Fibroblast of gingiva (primary cell): ENCODE measurements at regions not wholly inside any gene's neighbourhood (a gene's known extent, or its start where the extent isn't known, plus 50 kb on each side); places are given as distances from the start of the nearest gene placed in this dataset.
"Not testable (repeated sequence)": the region's sequence is repeated elsewhere in the genome, so short reads cannot be mapped to it uniquely, and the experiment has no call there.

Experiments used
- DNase-seq: peaks from one replicate; pipeline ENCODE4 v3.0.0-alpha.2; 2011; ENCODE audit warnings: low read depth

DNA sequence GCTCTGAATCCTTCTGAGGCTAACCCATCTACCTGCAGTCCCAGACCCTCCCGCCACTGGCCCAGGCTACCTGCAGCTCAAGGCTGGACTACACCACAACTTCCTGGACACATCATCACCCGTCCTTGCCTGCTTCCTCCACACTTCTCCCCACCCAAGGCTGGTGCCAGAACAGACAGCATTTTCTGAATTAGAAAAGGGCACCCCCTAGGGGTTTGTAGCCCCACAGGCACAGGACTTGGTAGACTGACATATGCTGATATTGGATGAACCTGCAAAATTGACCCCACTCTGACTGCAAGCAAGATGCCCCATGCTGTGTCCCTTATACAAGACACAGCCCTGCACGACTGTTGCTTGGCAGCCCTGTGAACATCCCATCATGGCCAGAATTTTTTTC lies 271.5 kb upstream of the C16orf82 start:
- DNase-seq = no peak

DNA sequence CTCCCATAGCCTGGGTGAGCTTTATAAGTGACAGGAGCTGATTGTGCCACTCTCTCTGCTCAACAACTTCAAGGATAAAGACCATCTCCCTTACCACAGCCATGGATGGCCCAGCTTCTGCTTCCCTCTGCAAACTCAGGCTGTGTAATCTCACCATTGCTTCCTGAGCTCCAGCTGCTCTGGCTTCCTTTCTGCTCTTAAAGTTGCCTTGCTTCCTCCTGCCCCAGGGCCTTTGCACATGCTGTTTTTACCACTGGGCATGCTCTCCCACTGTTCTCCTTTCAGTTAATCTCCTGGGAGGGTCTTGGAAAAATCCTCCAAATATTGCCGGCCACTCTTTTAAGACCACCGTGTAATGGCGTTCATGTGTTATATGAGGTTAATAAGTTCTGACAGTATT lies 265.1 kb upstream of the C16orf82 start:
- no peak for DNase-seq

DNA sequence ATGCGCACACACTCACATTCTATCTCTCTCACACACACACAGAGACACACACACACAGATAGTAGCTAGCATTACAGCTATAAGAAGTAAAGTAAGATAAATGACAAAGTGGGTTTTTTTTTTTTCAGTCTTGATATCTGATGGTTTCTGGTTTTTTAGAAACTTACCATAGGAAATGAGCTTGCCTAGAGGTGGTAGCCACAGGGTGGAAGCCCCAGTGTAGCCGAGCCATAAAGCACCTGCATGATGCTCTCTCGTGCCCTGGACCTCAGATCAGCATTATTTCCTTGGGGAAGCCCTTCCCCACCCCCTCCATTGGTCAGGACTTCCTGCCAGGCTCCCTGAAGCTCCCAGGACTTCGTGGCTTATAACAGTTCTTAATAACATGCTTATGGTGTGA lies 264.3 kb upstream of the C16orf82 start:
- no peak for DNase-seq

DNA sequence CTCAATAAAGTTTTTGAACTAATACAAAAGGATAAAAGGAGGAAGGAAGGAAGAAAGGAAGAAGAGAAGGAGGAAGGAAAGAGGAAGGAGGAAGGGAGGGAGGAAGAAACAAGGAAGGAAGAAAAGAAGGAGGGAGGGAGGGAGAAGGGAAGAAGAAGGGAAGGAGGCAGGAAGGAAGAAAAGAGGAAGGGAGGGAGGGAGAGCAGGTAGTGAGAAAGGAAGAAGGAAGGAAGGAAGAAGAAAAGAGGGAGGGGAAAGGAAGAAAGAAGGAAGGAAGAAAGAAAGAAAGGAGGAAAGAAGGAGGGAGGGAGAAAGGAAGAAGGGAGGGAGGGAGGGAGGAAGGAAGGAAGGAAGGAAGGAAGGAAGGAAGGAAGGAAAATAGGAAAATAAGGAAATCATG lies 263.8 kb upstream of the C16orf82 start:
- DNase-seq = no peak

DNA sequence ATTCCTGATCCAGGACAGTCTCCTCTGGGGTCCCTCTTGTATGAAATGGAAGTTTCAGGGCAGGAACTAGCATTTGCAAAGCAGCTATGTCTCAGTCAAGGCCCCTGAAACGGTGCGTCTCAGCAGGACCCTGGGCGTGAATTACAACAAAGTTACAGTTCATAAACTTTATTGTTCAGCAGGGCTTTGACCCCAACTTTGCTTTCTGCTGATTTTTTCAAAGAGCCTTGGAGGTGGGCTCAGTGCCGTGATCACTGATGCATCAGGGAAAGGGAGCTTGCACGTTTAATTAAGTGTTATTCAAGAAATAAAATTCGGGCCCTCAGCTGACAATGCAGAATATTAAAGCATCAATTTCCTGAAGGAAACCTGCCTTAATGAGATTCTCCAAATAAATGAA lies 260.1 kb upstream of the C16orf82 start:
- DNase-seq = no peak

DNA sequence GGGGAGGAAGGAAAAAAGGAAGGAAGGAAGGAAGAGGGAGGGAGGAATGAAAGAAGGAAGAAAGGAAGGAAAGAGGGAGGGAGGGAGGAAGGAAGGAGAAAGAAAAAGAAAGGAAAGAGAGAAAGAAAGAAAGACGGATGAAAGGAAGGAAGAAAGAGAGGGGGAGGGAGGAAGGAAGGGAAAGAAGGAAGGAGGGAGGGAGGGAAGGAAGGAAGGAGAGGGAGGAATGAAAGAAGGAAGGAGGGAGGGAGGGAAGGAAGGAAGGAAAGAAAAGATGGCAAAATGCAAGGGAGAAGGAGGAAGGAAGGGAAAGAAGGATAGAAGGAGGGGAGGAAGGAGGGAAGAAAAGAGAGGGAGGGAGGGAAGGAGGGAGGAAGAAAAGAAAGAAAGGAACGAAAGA lies 257.3 kb upstream of the C16orf82 start:
- no peak for DNase-seq

DNA sequence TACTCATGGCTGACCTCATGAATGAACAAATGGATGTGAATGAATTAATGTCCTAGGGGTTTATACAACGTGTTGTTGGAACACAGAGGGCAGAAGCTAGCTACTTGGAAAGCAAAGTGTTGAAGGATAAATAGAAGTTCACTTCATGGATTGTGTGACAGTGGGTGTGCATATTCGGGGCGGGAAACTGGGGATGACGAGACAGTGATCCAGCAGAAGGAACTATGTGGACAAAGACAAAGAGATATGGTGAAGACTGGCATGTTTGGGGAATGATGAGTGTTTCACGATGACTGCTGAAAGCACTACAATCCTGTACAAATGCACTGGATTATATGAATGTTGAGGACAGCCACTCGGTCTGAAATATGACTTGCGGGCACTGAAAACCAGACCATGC lies 250.5 kb upstream of the C16orf82 start:
- DNase-seq = no peak

DNA sequence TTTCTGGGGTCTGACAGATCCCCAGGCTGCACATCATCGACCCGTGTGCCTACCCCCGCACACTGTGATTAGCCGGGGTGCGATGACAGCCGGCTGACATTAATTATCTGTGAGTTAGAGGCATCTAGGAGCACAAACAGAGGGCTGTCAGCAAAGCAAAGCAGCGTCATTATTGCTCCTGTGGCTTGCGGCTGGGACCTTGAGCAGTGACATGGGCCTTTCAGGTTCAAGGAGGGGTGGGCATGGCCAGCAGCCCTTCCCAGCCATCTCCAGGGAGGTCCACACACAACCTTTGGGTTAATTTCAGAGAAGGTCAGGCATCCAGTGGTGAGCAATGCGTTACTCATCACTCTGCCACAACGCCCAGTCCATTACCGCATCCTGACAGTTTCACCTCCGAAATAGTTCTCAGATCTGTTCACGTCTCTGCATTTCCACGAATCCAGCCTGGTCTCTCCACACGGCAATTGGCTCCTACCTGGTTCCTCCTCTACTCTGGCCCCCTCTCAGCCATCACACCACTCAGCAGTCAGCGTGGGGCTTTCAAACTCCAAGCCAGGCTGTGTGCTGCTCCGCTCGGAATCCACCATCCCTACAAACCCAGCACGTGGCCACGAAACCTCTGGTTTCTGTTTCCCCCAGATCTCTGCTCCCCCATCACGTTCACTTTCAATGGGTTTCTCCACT lies 249.7 kb upstream of the C16orf82 start:
- no peak for DNase-seq

DNA sequence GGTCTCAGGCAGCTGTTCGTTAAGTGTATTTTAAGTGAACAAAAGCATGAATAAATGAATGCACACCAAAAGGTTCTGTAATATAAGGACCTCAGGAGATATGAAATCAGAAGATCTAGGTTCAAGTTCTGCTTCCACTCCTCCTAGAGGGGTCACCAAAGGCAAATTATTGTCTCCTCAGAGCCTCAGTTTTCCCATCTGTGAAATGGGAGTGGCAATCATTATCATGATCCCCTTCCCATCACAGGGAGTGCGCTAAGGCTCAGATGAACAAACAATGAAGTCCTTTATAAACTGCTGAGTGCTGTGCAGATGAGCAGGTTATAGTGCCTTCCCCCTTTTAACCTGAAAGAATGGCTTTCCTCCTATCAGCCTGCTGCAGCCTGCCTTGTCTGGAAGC lies 248.3 kb upstream of the C16orf82 start:
- no peak for DNase-seq

DNA sequence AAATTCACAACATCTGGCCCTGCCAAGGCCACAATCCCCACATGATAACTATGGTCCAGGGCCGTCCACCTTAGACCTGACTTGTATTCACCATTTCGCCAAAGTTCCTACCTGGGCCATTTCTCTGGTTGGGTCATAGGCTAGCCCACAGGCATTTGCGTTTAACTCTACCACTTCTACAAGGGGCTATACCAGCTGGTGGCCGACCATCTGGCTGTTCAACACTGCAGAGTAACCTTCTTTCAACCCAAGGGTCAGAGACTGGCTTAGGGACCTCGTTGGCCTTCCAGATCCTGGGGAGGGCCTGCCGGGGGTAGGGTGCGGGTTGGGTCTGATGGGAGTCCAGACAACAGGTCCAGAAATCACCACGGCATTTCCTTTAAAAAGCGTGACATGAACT lies 242.3 kb upstream of the C16orf82 start:
- no peak for DNase-seq

DNA sequence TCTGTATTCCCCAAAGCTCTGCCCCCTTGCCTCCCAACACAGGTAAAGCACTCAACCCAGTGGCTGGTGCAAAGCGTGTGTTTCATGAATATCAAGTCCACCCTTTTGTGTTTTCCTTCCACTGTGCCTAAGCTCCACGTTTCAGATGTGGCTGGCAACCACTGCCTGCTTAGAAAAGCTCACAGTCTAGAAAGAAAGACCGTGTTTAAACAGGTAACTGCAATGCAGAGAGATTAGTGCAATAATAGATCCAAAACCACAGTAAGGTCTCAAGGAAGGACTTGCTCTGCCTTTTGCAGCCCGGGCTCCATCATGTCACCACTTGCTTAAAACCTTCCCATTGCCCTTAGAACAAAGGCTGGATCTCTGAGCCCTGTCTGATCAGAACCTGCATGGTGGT lies 240.2 kb upstream of the C16orf82 start:
- no peak for DNase-seq

DNA sequence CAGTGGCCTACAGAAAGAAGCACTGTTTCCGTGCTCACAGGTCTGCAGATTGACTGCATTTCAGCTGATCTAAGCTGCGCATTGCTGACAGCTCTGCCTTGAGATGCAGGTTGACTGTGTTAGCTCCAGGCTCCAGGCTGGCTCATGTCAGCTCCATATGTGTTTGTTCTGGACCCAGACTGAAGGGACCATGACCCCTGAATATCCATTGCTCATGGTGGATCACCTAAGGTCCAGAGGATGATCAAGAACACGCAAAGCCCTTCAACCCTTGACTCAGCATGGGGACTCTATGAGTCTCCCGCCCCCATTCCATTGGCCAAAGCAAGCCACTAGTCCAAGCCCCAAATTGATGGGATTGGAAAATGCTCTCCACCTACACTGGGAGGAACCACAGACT lies 239.3 kb upstream of the C16orf82 start:
- no peak for DNase-seq

DNA sequence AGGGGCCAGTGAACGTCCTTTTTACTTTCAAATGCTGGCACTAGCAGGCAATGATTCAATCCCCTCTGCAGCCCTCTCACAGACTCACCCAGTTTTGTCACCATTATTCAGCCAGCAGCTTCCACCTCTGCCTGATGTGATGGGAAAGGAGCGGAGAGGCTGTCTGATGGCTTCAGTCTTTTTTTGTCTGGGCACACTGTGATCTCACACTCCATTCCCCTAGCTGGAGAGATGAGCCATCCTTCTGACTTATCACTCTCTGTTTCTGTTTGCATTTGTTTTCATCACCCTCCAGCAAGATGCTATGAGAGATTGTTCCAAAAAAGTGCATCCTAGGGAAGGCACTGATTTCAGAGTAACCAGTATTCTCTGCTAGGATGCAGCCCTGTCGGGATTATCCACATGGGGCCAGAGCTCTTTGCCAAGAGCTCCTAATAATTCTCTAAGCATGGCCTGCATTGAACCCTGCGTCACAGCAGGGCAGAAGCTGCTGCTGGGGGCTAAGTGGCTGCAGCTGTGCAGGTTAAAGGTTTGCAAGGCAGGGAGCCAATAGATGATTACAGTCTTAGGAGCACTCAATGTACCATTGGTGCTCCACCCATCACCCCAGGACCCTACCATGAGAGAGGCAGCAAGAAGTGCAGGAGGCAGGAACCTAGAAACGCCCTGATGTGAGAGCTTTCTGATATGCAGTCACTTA lies 236.1 kb upstream of the C16orf82 start:
- no peak for DNase-seq

DNA sequence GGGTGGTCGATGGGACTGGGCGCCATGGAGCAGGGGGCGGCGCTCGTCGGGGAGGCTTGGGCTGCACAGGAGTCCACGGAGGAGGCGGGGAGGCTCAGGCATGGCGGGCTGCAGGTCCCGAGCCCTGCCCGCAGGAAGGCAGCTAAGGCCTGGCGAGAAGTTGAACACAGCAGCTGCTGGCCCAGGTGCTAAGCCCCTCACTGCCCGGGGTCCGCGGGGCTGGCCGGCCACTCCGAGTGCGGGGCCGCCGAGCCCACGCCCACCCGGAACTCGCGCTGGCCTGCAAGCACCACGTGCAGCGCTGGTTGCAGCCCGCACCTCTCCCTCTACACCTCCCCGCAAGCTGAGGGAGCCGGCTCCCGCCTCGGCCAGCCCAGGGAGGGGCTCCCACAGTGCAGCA lies 230.6 kb upstream of the C16orf82 start:
- not testable (repeated sequence) for DNase-seq

DNA sequence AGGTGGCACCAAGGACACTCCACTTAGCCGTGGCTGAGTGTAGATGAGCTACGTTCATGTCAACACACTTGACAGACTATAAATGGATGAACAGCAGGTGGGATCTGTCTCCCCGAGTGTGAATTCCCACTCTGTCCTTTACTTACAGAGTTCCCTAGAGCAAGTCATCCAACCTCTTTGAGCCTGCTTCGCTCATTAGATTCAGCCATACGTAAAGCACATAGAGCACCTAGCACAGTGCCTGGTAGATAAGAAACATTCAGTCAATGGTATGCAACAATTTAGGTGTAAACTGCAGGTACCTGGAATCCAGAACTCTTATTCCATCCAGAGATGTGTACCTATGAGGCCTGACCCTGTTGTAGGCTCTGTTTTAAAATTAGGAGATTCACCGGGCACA lies 227.8 kb upstream of the C16orf82 start:
- no peak for DNase-seq

DNA sequence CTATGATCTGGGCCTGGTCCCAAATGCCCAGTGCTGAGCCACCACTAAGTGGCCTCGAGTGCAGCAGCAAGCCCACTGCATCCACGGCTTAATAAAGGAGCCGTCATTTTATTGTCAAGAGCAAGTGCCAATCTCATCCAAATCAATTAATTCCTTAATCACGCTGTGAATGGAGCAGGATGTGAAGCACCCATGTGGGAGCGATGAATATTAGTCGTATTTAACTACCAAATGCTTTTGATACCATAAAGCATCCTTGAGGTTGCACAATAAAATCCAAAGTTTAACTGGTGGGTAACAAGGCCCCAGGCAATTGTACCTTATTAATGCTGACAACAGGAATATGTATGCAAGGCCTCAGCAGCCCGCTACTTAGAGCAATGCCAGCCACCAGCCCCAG lies 226.0 kb upstream of the C16orf82 start:
- DNase-seq = no peak

DNA sequence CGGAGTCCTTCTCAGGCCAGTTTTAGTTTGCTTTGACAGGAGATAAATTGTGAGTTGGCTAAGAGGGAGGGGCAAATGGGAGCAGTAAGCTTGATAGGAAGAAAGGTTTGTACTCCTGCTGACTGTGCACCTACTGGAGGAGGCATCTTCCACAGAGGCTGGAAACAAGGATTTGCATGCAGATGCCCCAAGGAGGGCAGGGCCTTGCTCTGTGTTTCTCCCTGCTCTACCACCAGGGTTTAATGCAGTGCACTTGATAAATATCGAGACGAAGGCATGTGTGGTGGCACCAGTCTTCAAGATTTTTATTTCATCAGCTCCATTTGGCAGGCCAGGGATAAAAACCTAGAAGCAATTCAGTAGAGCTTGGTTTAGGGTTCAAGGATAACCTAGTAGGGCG lies 210.5 kb upstream of the C16orf82 start:
- DNase-seq = no peak

DNA sequence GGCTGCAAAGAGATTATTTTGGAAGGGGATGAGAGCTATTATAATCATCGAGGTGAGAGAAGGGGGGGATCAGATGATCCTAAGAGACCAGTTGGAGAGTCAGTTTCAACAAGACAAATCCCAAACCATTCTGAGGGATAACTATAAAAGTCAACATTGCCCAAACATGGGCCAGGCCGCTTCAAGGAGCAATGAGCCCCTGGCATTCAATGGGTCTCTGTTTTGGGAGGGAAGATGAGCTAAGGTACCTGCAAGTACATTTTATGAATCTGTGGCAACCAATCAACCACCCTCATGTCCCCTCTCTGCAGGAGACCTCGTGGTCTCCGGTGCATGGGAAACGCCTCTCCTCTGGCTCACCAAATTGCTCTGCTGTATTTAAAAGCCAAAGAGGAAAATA lies 209.9 kb upstream of the C16orf82 start:
- no peak for DNase-seq

DNA sequence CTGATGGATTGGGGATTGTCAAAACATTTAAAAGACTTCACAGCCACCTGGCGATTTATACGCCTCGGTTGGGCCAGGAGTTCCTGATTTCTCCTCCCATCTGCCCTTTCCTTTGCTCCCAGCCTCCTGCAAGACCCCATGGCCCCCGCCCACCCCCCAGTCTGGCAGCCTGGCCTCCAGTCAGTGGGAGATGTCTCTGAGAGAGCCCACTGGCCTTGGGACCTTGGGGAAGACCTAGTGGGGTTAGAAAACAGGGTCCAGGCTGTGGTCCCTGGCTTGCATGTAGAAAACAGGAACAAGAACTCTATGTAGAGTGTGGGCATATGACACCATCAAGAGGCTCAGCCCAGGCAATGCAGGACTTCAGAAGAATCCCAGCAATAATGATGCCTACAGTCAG lies 209.4 kb upstream of the C16orf82 start:
- DNase-seq = no peak

DNA sequence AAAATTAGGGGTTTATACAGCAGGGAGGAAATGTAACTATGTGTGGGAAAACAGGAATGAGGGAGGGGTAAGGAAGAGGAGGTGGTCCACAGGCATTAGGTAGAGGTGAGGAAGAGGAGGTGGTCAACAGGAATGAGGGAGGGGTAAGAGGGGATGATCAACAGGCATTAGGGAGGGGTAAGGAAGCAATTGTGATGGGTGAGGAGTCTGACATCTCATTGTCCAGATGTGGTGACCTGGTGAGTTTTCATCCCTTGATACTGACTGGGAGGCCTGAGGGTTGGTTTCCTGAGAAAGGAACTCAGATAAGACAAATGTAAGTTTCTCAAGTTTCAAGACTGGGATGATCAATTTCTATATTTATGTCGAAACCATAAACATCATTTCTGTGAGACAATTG lies 206.2 kb upstream of the C16orf82 start:
- no peak for DNase-seq

DNA sequence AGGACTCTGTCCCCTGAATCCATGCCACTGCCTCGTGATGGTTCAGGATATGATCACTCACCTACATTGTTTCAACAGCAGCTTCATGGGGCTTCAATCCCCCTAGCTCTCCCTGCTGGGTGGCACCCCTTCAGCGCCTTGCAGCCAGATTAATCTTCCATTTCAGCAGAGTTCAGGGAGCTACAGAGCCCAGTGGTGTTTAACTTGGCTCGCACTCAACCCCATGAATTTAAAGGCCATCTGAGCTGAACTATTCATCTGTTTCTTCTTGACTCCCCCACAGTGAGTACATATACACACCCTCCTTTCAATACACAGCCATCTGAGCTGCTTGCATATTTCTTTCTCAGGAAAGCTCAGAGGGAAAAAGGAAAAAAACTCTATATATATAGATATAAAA lies 202.8 kb upstream of the C16orf82 start:
- no peak for DNase-seq

DNA sequence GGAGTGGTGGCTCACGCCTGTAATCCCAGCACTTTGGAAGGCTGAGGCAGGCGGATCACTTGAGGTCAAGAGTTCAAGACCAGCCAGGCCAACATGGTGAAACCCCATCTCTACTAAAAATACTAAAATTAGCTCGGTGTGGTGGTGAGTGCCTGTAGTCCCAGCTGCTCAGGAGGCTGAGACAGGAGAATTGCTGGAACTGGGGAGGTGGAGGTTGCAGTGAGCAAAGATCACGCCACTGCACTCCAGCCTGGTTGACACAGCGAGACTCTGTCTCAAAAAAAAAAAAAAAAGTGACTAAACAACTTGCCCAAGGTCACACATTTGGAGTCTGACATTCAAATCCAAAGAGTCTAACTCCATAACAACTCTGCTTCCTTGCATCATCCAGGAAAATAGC lies 192.4 kb upstream of the C16orf82 start:
- DNase-seq = not testable (repeated sequence)

DNA sequence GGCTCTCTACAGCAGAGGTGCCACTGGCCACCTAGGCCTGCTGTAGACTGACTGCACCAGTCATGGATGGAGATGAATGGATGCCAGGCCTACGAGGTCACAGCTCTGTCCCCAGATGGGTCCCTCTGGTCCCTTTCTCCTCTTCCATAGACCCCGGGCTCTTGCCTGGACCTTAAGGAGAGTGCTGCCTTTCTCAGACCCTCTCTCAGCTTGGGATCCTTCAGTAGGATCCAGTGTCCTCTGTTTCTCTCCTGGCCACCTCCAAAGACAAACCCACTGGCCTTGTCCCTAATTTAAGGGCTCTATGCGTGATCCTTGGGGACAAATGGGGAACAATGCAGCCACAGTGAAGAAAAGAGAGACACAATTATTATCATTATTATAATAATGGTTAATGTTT lies 189.3 kb upstream of the C16orf82 start:
- no peak for DNase-seq

DNA sequence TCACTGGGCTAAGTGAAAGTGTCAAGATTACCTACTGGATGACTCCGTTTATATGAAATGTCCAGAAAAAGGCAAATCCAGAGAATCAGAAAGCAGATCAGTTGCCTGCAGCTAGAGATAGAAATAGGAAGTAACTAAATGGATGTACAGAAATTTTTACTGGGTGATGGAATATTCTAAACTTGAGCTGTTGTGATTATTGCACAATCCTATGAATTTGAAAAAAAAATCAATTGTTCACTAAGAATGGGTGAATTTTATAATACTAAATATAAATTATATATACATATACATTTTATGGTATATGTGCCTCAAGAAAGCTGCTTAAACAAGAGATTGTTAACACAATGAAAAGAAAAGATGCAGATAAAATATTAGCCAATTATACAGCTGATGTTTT lies 181.1 kb upstream of the C16orf82 start:
- no peak for DNase-seq
